22Rv1 (cell line): ENCODE measurements at regions not wholly inside any gene's neighbourhood (a gene's known extent, or its start where the extent isn't known, plus 50 kb on each side); places are given as distances from the start of the nearest gene placed in this dataset.

Experiments used
- H3K27ac ChIP-seq: fragments of 450-650 bp; 2 replicates; pipeline ENCODE4 v1.5.1; 2017
- CTCF ChIP-seq: fragments of 450-650 bp; IDR thresholded peaks from 2 replicates; pipeline ENCODE4 v1.5.1; 2017; ENCODE audit warnings: mild to moderate bottlenecking
- ZFX ChIP-seq: fragments of 450-650 bp; IDR thresholded peaks from 2 replicates; pipeline ENCODE4 v1.6.1; 2017; ENCODE audit warnings: antibody characterized with exemption, borderline replicate concordance

- H3K27ac ChIP-seq = no peak overlapping the region
- TF ChIP-seq CTCF (no peak), ZFX (no peak)
These were observed 114.0 kb upstream of the FKBP1C start for GRCh38 chr6:63097222-63097621.

GRCh38 chr6:63098789-63099188, 112.5 kb upstream of the FKBP1C start:
- no peak for TF ChIP-seq ZFX
- no peak for TF ChIP-seq CTCF
- no peak overlapping the region for H3K27ac ChIP-seq

GRCh38 chr6:63099772-63100459, 111.4 kb upstream of the FKBP1C start:
- TF ChIP-seq ZFX (no peak), CTCF (no peak)
- no peak overlapping the region for H3K27ac ChIP-seq

GRCh38 chr6:63114610-63115211, 96.6 kb upstream of the FKBP1C start:
- TF ChIP-seq CTCF = no peak
- no peak for TF ChIP-seq ZFX

GRCh38 chr6:63121166-63121565, 90.1 kb upstream of the FKBP1C start:
- TF ChIP-seq ZFX (no peak), CTCF (peak; percentile 34; the same call in 1 of the 2 replicates)
- no peak overlapping the region for H3K27ac ChIP-seq

More at GRCh38 chr6:63114610-63115211, 96.6 kb upstream of the FKBP1C start:
- no peak overlapping the region for H3K27ac ChIP-seq

- TF ChIP-seq CTCF (no peak), ZFX (no peak)
- H3K27ac ChIP-seq = no peak overlapping the region
These were observed 71.2 kb upstream of the FKBP1C start for GRCh38 chr6:63140114-63140513.

- no peak overlapping the region for H3K27ac ChIP-seq
- no peak for TF ChIP-seq CTCF
- TF ChIP-seq ZFX = no peak
These were observed 70.5 kb upstream of the FKBP1C start for GRCh38 chr6:63140692-63141318.
